Stimulated activated CD8-positive, alpha-beta memory T cell treated with anti-CD3 and anti-CD28 coated beads, Interleukin-7, amount 100 ng/mL, for 4 hours (primary cell): ENCODE measurements at regions not wholly inside any gene's neighbourhood (a gene's known extent, or its start where the extent isn't known, plus 50 kb on each side); places are given as distances from the start of the nearest gene placed in this dataset.

Experiments
- DNase-seq, 2 donors: peaks; one replicate each; pipeline ENCODE4 v3.0.0-alpha.2; 2020; ENCODE audit warnings: low read depth in 2 of 2

DNA sequence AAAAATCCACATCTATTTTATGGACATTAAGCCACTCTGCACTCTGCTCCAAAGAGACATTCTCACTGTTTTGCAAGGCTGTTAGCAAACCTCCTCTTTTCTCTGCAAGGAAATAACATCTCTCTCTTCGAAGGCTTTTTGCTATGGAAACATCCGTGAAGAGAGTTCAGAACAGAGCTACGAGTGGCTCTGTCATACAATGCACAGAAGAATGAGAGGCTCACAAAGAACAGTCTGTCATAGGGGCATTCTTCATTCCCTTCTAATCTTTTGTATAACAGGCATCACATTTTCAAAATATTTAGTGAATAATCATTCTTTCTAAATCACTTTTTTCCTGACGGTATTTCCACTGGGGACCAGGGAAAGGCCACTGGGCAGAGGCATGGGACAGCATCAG, 346.1 kb downstream of the IRS2 start:
- DNase-seq = no peak

DNA sequence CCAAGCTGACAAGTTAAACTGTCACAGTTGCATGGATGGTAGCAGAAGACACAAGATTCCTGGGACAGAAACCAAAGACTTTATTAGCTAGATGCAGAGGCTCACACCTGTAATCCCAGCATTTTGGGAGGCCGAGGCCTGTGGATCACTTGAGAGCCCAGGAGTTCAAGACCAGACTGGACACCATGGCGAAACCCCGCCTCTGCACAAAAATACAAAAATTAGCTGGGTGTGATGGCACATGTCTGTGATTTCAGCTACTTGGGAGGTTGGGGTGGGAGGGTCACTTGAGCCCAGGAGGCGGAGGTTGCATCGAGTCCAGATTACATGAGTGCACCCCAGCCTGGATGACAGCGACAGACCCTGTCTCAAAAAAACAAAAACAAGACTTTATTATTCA, 346.6 kb downstream of the IRS2 start:
- DNase-seq = no peak

GRCh38 chr13:109436841-109437240, 349.5 kb downstream of the IRS2 start:
- DNase-seq = no peak

GRCh38 chr13:109436055-109436622, 350.2 kb downstream of the IRS2 start:
- no peak for DNase-seq

DNA sequence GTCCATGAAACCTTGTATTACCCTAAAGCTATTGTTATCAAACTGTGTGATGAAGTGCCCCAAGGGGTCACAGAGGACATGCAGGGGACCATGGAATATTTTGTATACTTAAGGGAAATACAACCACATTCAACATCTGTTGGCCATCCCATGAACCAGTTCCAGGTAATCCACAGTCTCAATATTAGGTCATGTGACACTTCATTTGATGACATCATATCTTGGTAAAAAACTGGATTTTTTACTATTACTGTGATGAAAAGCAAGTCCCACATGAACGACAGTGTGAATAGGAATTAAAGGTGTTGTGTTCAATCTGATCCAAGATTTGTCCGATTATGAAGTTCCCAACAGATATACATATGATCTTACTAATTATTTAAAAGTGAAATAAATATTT, 355.2 kb downstream of the IRS2 start:
- DNase-seq = no peak

DNA sequence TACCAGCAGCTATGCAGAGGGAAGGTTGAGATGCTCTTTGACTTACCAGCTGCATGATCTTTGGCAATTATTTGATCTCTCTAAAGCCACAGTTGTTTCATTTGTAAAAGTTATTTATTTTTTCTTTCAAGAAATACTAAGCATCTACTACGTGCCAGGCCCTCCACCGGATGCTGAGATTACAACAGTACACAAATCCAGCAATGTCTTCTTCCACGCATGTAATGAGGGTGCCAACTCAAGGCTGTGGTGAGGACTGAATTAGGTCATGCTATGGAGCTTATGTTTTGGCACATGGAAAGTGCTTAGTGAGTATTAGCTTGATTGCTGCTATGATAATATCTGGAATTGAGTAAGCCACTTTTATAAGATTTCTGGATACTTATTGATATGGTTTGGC, 358.2 kb downstream of the IRS2 start:
- no peak for DNase-seq

DNA sequence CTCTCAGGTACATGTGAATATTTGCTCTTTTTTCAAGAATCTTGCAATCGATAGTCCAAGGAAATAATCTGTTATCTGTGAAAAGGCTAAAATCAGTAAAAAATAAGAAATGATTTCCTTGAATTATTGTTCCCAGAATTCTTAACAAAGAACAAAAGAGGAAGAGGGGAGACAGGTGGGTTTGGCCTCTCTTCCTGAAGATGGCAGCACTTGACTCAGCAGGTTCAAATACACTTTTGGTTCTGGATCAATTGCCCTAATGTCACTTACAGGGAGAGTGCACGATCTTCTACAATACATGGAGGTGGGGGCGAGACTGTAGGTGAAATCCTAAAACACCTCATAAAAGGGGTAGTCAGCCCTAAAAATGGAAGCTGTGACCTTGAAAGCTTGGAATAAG, 358.7 kb downstream of the IRS2 start:
- DNase-seq = no peak

- DNase-seq = no peak
Observed at GRCh38 chr13:109427148-109427547, 359.2 kb downstream of the IRS2 start.

GRCh38 chr13:109426690-109426990, 359.7 kb downstream of the IRS2 start:
- no peak for DNase-seq

DNA sequence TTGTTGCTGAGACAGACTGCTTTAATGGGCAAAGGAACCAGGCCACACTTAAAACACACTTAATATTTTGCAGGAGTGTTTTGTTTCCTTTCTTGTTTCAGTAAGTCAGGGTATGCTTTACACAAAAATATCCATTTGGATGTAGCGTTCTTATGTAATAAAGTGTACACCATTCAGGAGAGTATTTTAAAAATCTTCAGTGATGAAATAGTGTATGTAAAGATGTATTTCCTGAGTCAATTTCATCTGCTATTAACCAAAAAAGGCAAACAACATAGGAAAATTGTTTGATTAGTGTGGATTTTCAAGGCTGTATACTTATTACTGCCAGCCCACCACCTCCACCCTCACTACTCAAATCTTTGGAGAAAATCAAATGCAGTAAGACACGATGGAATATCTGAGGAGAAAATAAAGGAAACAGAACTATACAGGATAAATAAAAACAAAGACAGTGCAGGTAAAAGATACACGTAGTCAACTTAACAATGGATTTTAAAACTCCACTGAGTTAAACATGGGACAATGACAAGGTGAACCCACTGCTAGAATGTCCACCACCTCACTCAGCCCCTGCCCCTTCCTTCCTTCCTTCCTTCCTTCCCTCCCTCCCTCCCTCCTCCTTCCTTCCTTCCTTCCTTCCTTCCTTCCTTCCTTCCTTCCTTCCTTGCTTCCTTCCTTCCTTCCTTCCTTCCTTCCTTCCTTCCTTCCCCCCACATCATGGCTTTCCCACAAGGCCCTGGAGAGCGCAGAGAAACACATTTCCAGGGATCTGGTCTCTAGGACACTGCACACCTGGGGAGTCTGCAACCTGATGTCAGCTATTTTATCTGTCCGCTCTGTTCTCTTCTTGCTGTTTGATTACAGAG, 360.3 kb downstream of the IRS2 start:
- DNase-seq = no peak

DNA sequence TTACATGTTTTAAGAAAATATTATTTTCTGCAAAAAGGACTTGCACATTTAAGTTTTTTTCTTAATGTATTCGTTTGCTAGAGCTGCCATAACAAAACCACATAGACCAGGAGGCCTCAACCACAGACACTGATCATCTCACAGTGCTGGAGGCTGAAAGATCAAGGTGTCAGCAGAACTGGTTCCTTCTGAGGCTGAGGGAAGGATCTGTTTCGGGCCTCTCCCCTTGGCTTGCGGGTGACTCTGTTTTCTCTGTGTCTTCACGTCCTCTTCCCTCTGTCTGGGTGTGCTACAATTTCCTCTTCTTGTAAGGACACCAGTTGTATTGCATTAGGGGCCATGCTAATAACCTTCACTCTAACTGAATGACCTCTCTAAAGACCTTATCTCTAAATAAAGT, 364.2 kb downstream of the IRS2 start:
- DNase-seq = no peak

GRCh38 chr13:109419896-109420295, 366.5 kb downstream of the IRS2 start:
- DNase-seq = no peak

DNA sequence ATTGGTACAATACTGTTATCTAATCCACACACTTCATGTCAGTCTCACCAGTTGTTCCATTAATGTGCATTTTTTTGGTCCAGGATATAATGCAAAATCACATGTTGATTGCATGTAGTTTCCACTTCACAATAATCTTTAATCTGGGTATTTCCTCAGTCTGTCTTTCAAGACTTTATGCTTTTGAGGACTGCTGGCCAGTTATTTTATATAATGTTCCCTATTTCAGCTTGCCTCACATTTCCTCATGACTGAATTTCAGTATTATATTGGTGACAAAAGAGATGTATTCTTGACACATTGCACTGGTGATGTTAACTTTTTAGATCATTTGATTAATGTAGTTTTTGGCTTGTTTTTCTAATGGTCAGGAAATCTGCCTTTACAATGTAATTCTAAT, 368.3 kb downstream of the IRS2 start:
- DNase-seq = no peak

DNA sequence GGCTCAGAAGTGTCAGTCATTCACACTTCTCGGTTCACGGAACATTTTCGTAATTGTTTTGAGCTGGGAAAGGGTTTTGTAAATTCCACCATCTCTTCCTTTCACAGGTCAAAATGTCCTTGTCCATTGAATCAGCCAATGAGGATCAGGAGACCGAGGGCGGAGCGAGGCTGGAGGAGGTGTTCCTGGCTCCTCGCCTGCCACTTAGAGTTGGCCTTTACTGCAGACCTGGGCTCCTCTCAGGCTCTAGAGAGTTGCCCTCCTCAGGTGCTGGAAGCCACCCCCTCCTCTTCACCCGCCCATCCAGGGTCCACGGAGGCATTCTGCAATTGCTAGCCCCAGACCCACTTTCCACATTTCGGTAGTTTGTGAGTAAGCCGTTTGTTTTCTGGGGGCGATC, 370.4 kb downstream of the IRS2 start:
- no peak for DNase-seq

DNA sequence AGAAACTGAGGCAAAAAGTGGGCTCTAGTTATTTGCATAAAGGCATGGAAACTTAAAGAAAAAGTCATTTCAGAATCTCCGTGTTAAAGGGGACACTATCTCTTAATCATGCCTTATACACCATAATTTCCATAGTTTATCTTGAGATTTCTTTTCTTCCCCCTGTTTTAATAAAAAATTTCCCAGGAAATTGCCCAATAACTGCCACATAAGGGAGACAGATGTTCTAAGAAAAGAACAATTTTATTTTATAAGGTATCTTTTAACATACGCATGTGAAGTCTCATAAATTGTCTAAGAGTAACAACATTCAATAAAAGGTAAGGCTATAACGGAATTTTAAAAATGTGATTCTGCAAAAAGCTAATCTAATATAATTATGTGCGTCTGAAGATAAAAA, 371.3 kb downstream of the IRS2 start:
- no peak for DNase-seq

GRCh38 chr13:109412283-109412901, 374.0 kb downstream of the IRS2 start:
- DNase-seq = no peak

DNA sequence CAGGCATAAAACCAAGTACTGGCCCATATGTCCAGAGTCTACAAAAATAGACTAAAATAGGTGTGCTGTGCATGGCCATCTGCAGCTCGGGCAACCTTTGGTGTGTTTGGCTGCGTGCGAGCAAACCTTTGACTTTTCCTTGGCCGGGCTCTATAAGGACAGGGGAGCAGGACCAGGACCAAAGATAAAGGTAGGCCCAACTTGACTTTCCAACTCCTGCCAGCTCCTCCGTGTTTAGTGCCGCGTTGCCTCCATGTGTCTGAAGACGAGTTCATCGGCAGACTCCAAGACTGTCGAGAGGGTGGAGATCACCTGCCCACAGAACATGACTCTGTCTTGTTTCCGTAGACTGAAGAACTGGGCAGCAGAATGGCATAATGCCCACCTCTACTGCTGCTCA, 375.5 kb downstream of the IRS2 start:
- DNase-seq = no peak

DNA sequence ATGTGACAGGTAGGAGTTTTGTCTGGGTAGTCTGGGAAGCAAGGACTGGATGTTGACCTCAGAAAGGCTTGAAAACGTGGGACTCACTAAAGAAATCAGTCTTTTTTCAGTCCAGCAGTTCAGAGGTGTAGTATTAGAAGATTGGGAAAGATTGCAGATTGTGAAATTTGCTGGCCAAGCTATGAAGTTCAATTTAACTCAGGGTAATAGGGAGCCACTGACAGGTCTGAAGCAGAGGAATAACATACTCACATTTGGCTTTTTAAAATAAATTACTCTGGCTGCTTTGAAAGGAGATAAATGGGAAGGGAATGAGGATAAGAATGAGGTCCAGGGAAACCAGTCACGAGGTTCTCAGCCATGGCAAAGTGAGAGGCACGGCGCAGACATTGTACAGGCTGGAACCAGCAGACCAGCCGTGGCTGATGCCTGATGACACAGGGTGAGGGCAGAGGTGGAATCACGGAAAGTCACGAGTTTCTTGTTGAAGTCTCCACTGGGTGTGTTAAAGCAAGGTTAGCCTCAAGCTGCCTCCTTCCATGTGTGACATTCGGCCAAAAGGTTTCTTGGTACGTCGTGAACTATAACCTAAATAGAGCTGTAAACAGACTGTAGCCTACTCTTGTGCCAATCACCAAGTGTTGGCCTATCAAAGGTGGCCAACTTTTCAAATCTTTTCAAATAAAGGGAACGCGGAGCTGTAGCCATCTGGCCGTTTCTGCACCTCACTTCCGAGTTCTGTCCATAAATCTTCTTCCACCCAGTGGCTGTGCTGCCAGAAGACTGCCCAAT, 377.6 kb downstream of the IRS2 start:
- no peak for DNase-seq

GRCh38 chr13:109406376-109406992, 379.9 kb downstream of the IRS2 start:
- DNase-seq = no peak

DNA sequence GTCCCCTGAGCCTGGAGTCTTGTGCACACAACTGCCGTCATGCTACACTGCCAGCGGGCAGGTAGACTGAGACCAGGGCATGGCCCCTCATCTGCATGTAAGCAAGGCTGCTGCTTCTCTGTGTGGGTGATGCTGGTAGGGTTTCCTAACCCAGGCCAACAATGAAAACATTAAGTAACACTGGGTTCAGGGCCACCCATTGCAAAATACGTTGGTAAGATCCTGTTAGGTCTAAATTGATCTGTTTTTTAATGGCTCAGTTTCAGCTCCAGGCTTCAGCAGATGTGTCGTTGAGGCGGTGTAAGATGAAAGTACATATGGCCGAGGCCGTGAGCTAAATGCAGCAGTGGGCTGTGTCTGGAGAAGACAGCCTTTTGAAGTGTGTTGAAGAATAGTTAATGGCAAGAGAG, 383.4 kb downstream of the IRS2 start:
- DNase-seq = no peak

DNA sequence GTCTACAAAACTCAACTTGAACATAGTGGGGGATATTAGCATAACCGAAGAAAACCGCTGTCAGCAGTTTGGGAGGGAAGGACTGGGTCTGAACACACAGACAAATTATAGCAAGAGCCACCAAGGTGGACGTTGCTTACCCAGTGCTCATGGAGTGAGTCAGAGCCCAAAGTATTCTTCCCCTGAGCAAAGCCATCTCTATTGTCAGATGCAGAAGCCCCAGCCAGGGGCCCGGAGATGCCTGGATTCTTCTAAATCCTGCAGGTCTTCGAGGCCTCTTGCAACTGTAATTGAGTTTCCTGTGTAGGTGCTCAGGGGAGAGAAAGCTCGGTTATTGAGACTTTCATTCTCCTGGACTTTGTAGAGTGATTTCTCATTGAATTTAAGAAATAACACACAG, 384.5 kb downstream of the IRS2 start:
- no peak for DNase-seq

GRCh38 chr13:109401307-109401706, 385.1 kb downstream of the IRS2 start:
- no peak for DNase-seq
